Astrocyte (in vitro differentiated cells and primary cell): ENCODE measurements at regions not wholly inside any gene's neighbourhood (a gene's known extent, or its start where the extent isn't known, plus 50 kb on each side); places are given as distances from the start of the nearest gene placed in this dataset.

Experiments used
- DNase-seq: peaks from one replicate; pipeline ENCODE4 v3.0.0-alpha.2; 2010; ENCODE audit warnings: low read depth
- FAIRE-seq: peaks from 2 replicates; lab custom pipeline; 2011; peaks lifted over from hg19 to GRCh38; lab: Jason Lieb, UNC
- H2AFZ ChIP-seq: 2 replicates; pipeline ENCODE4 v1.6.0; 2012; ENCODE audit warnings: low read depth, low read length, inconsistent platforms
- H3K27ac ChIP-seq: 2 replicates; pipeline ENCODE4 v1.5.1; 2011; ENCODE audit warnings: low read depth, low read length, inconsistent platforms
- H3K27me3 ChIP-seq: 2 replicates; pipeline ENCODE4 v1.6.0; 2011; ENCODE audit warnings: low read length, inconsistent platforms; ENCODE audit not compliant: insufficient read depth
- H3K36me3 ChIP-seq: 2 replicates; pipeline ENCODE4 v1.5.1; 2011; ENCODE audit warnings: low read length, inconsistent platforms; ENCODE audit not compliant: insufficient read depth
- H3K4me1 ChIP-seq: 2 replicates; pipeline ENCODE4 v1.5.1; 2011; ENCODE audit warnings: low read length, inconsistent platforms; ENCODE audit not compliant: insufficient read depth
- H3K4me2 ChIP-seq: 2 replicates; pipeline ENCODE4 v1.6.0; 2012; ENCODE audit warnings: low read length, inconsistent platforms
- H3K4me3 ChIP-seq: 2 replicates; pipeline ENCODE4 v1.5.1; 2011; ENCODE audit warnings: low read depth, mild to moderate bottlenecking, low read length, inconsistent platforms; ENCODE audit not compliant: insufficient read depth
- H3K79me2 ChIP-seq: 2 replicates; pipeline ENCODE4 v1.6.0; 2012; ENCODE audit warnings: mild to moderate bottlenecking, low read length, inconsistent platforms; ENCODE audit not compliant: insufficient read depth
- H3K9ac ChIP-seq: 2 replicates; pipeline ENCODE4 v1.6.0; 2012; ENCODE audit warnings: mild to moderate bottlenecking, low read length, inconsistent platforms
- H3K9me3 ChIP-seq: 2 replicates; pipeline ENCODE4 v1.5.1; 2012; ENCODE audit warnings: low read depth, mild to moderate bottlenecking, low read length, inconsistent platforms; ENCODE audit not compliant: insufficient read depth
- H4K20me1 ChIP-seq: 2 replicates; pipeline ENCODE4 v1.6.0; 2012; ENCODE audit warnings: low read length, inconsistent platforms; ENCODE audit not compliant: insufficient read depth
- H3K27ac Mint-ChIP-seq: one replicate; pipeline ENCODE4 v1.8.0; 2021; ENCODE audit warnings: mild to moderate bottlenecking, mixed read lengths; ENCODE audit not compliant: unreplicated experiment
- H3K27me3 Mint-ChIP-seq: one replicate; pipeline ENCODE4 v1.8.0; 2021; ENCODE audit warnings: low read depth, mixed read lengths; ENCODE audit not compliant: unreplicated experiment
- H3K36me3 Mint-ChIP-seq: one replicate; pipeline ENCODE4 v1.8.0; 2021; ENCODE audit warnings: low read depth, mixed read lengths; ENCODE audit not compliant: unreplicated experiment
- H3K4me1 Mint-ChIP-seq: one replicate; pipeline ENCODE4 v1.8.0; 2021; ENCODE audit warnings: low read depth, mixed read lengths; ENCODE audit not compliant: unreplicated experiment
- H3K4me3 Mint-ChIP-seq: one replicate; pipeline ENCODE4 v1.8.0; 2021; ENCODE audit warnings: mild to moderate bottlenecking, moderate library complexity, mixed read lengths; ENCODE audit not compliant: unreplicated experiment
- H3K9me3 Mint-ChIP-seq: one replicate; pipeline ENCODE4 v1.8.0; 2021; ENCODE audit warnings: mild to moderate bottlenecking, mixed read lengths; ENCODE audit not compliant: unreplicated experiment
- CTCF ChIP-seq: IDR thresholded peaks from 2 replicates; pipeline ENCODE4 v1.5.1; 2011; ENCODE audit warnings: low read depth, mild to moderate bottlenecking, inconsistent platforms, low read length, moderate library complexity; ENCODE audit not compliant: insufficient read depth
- EZH2 ChIP-seq: IDR thresholded peaks from 2 replicates; pipeline ENCODE4 v1.6.1; 2012; ENCODE audit warnings: mild to moderate bottlenecking, low read length, inconsistent platforms; ENCODE audit not compliant: insufficient read depth

- Histone ChIP-seq H4K20me1 (no peaks in the 10 kb centered on the region), H3K36me3 (no peaks in the 10 kb centered on the region), H3K9me3 (no peaks in the 10 kb centered on the region), H3K4me1 (peaks cover 3% of the 10 kb centered on the region), H3K9ac (no peak overlapping the region), H3K4me3 (no peak overlapping the region), H3K79me2 (no peaks in the 10 kb centered on the region), H3K27me3 (no peaks in the 10 kb centered on the region), H2AFZ (no peak overlapping the region), H3K27ac (no peak overlapping the region), H3K4me2 (no peak overlapping the region)
- FAIRE-seq (no peak), DNase-seq (no peak)
- Mint-ChIP-seq H3K4me3 (no peak overlapping the region), H3K4me1 (no peaks in the 10 kb centered on the region), H3K36me3 (no peaks in the 10 kb centered on the region), H3K9me3 (no peaks in the 10 kb centered on the region), H3K27ac (no peak overlapping the region), H3K27me3 (no peaks in the 10 kb centered on the region)
- TF ChIP-seq EZH2 (no peak), CTCF (peak; percentile 3)
Measured at GRCh38 chr3:181564222-181564621, 147.5 kb upstream of the SOX2 start.

GRCh38 chr3:181561139-181562031 lies 150.3 kb upstream of the SOX2 start:
- no peaks in the 10 kb centered on the region for H3K27me3 ChIP-seq
- H3K4me1 ChIP-seq = peaks cover 6% of the 10 kb centered on the region
- TF ChIP-seq EZH2 = no peak
- TF ChIP-seq CTCF = no peak
- no peaks in the 10 kb centered on the region for H3K79me2 ChIP-seq
- H3K9me3 ChIP-seq = no peaks in the 10 kb centered on the region
- no peaks in the 10 kb centered on the region for H3K9me3 Mint-ChIP-seq
- no peaks in the 10 kb centered on the region for H3K36me3 Mint-ChIP-seq
- H3K9ac ChIP-seq = no peak overlapping the region
- no peaks in the 10 kb centered on the region for H3K4me1 Mint-ChIP-seq
- no peak for FAIRE-seq
- no peaks in the 10 kb centered on the region for H3K36me3 ChIP-seq
- H2AFZ ChIP-seq = no peak overlapping the region
- DNase-seq = no peak
- H4K20me1 ChIP-seq = no peaks in the 10 kb centered on the region
- no peak overlapping the region for H3K4me3 Mint-ChIP-seq
- no peak overlapping the region for H3K27ac ChIP-seq
- no peak overlapping the region for H3K27ac Mint-ChIP-seq
- no peak overlapping the region for H3K4me2 ChIP-seq
- no peak overlapping the region for H3K4me3 ChIP-seq
- peaks cover 2% of the 10 kb centered on the region for H3K27me3 Mint-ChIP-seq

- H3K36me3 ChIP-seq = no peaks in the 10 kb centered on the region
- H4K20me1 ChIP-seq = no peaks in the 10 kb centered on the region
- TF ChIP-seq EZH2 = no peak
- TF ChIP-seq CTCF = no peak
- H3K4me1 Mint-ChIP-seq = no peaks in the 10 kb centered on the region
- peaks cover 2% of the 10 kb centered on the region for H3K27me3 Mint-ChIP-seq
- H3K4me3 Mint-ChIP-seq = no peak overlapping the region
- H3K4me3 ChIP-seq = no peak overlapping the region
- no peak overlapping the region for H3K9ac ChIP-seq
- no peak overlapping the region for H3K4me2 ChIP-seq
- FAIRE-seq = no peak
- no peaks in the 10 kb centered on the region for H3K27me3 ChIP-seq
- peak; percentile 45 for DNase-seq
- no peaks in the 10 kb centered on the region for H3K36me3 Mint-ChIP-seq
- H3K9me3 Mint-ChIP-seq = no peaks in the 10 kb centered on the region
- H3K27ac ChIP-seq = no peak overlapping the region
- H3K27ac Mint-ChIP-seq = no peak overlapping the region
- peaks cover 6% of the 10 kb centered on the region for H3K4me1 ChIP-seq
- H2AFZ ChIP-seq = no peak overlapping the region
- no peaks in the 10 kb centered on the region for H3K9me3 ChIP-seq
- no peaks in the 10 kb centered on the region for H3K79me2 ChIP-seq
Measured at GRCh38 chr3:181558870-181559269, 152.9 kb upstream of the SOX2 start.
